Mesothelial cell of epicardium (in vitro differentiated cells): ENCODE measurements at regions not wholly inside any gene's neighbourhood (a gene's known extent, or its start where the extent isn't known, plus 50 kb on each side); places are given as distances from the start of the nearest gene placed in this dataset.

Experiments used
- DNase-seq, 2 experiments: peaks; one replicate each; pipeline ENCODE4 v3.0.0; 2021; ENCODE audit warnings: low spot score in 2 of 2; ENCODE audit not compliant: unreplicated experiment in 2 of 2
- H3K27ac Mint-ChIP-seq: 2 replicates; pipeline ENCODE4 v1.8.0; 2021; ENCODE audit warnings: mixed read lengths
- H3K27me3 Mint-ChIP-seq: 2 replicates; pipeline ENCODE4 v1.8.0; 2021; ENCODE audit warnings: low read depth, mixed read lengths
- H3K36me3 Mint-ChIP-seq: 2 replicates; pipeline ENCODE4 v1.8.0; 2021; ENCODE audit warnings: mixed read lengths
- H3K4me1 Mint-ChIP-seq: 2 replicates; pipeline ENCODE4 v1.8.0; 2021; ENCODE audit warnings: mixed read lengths
- H3K4me3 Mint-ChIP-seq: 2 replicates; pipeline ENCODE4 v1.8.0; 2021; ENCODE audit warnings: mild to moderate bottlenecking, moderate library complexity, mixed read lengths
- H3K9me3 Mint-ChIP-seq: 2 replicates; pipeline ENCODE4 v1.8.0; 2021; ENCODE audit warnings: mixed read lengths
- CTCF ChIP-seq: fragments of 200-600 bp; sonication (generic); IDR thresholded peaks from one replicate; pipeline ENCODE4 v1.5.0; 2021; ENCODE audit warnings: antibody characterized with exemption; ENCODE audit not compliant: unreplicated experiment

- Mint-ChIP-seq H3K4me1 (peaks cover 10% of the 10 kb centered on the region), H3K36me3 (no peaks in the 10 kb centered on the region), H3K4me3 (no peak overlapping the region), H3K9me3 (peaks cover 13% of the 10 kb centered on the region), H3K27me3 (no peaks in the 10 kb centered on the region), H3K27ac (no peak overlapping the region)
- no peak for DNase-seq
- TF ChIP-seq CTCF, result no peak
Observed at GRCh38 chr6:81216668-81217067, 535.8 kb downstream of the TENT5A start.

GRCh38 chr6:81215092-81215432 is 537.4 kb downstream of the TENT5A start:
- no peak for TF ChIP-seq CTCF
- DNase-seq, result no peak
- Mint-ChIP-seq H3K4me1 (peaks cover 4% of the 10 kb centered on the region), H3K9me3 (peaks cover 13% of the 10 kb centered on the region), H3K27ac (no peak overlapping the region), H3K27me3 (no peaks in the 10 kb centered on the region), H3K36me3 (no peaks in the 10 kb centered on the region), H3K4me3 (no peak overlapping the region)

DNA sequence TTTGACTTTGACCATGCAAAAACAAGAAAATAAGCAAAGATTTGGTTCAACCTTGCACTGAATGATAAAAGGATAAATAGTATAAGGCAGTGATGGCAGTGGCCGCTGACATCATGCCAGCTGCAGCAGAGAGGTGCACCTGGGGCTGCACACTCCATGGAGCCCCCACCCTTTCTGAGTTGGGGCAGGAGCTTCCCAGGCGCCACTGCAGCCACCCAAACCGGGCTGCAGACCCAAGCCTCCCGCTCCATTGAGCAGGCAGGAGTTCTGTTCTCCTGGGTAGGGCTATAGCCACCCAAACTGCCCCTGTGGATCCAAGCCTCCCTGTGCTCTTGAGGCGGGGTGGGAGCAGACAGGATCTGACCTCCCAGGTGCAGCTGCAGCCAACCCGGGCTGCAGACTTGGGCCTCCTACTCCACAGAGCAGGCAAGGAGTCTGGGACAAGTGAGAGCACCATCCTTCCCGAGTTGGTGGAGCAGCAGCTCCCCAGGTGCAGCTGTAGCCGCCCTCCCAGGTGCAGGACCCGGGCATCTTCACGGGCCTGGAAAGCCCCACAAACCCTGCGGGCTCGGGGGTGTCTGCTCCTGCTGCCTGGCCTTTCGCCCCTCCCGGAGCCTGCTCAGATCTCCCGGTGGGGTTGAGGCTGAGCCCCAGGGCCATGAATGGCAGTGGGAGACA is 537.9 kb downstream of the TENT5A start:
- TF ChIP-seq CTCF, result no peak
- Mint-ChIP-seq H3K9me3 (peaks cover 13% of the 10 kb centered on the region), H3K4me3 (no peak overlapping the region), H3K27ac (no peak overlapping the region), H3K4me1 (peaks cover 3% of the 10 kb centered on the region), H3K36me3 (no peaks in the 10 kb centered on the region), H3K27me3 (no peaks in the 10 kb centered on the region)
- no peak for DNase-seq

GRCh38 chr6:81204731-81205130 is 547.8 kb downstream of the TENT5A start:
- H3K4me1 Mint-ChIP-seq, result no peaks in the 10 kb centered on the region
- H3K27ac Mint-ChIP-seq, result no peak overlapping the region
- H3K9me3 Mint-ChIP-seq, result peaks cover 19% of the 10 kb centered on the region
- H3K27me3 Mint-ChIP-seq, result no peaks in the 10 kb centered on the region
- TF ChIP-seq CTCF, result no peak
- no peak overlapping the region for H3K4me3 Mint-ChIP-seq
- H3K36me3 Mint-ChIP-seq, result no peaks in the 10 kb centered on the region
- DNase-seq, result no peak

DNA sequence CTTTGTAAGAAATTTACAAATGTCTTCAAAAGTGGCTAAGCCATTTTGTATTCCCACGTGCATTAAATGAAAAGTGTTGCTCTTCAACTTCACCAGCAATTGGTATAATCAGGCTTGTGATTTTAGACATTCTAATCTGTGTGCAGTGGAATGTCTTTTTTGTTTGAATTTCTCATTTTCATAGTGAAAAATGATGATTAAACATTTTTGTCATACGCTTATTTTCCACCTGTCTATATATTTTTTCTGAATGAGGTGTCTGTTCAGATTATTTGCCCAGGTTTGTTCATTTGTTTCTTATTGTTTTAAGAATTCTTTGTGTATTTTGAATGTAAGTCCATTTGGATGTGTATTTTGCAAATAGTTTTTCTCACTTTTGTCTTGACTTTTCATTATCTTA is 558.1 kb downstream of the TENT5A start:
- H3K4me1 Mint-ChIP-seq, result no peaks in the 10 kb centered on the region
- TF ChIP-seq CTCF, result no peak
- H3K4me3 Mint-ChIP-seq, result no peak overlapping the region
- H3K27me3 Mint-ChIP-seq, result peaks cover 3% of the 10 kb centered on the region
- H3K9me3 Mint-ChIP-seq, result no peaks in the 10 kb centered on the region
- no peaks in the 10 kb centered on the region for H3K36me3 Mint-ChIP-seq
- no peak for DNase-seq
- H3K27ac Mint-ChIP-seq, result no peak overlapping the region
